GM18907 (cell line): ENCODE measurements at regions not wholly inside any gene's neighbourhood (a gene's known extent, or its start where the extent isn't known, plus 50 kb on each side); places are given as distances from the start of the nearest gene placed in this dataset.
"Not testable (repeated sequence)": the region's sequence is repeated elsewhere in the genome, so short reads cannot be mapped to it uniquely, and the experiment has no call there.

Experiments
- ATAC-seq: cut with Tn5 transposase; IDR thresholded peaks from one replicate; pipeline ENCODE4 v1.9.1; 2021; ENCODE audit warnings: mild to moderate bottlenecking, moderate library complexity; ENCODE audit not compliant: unreplicated experiment

DNA sequence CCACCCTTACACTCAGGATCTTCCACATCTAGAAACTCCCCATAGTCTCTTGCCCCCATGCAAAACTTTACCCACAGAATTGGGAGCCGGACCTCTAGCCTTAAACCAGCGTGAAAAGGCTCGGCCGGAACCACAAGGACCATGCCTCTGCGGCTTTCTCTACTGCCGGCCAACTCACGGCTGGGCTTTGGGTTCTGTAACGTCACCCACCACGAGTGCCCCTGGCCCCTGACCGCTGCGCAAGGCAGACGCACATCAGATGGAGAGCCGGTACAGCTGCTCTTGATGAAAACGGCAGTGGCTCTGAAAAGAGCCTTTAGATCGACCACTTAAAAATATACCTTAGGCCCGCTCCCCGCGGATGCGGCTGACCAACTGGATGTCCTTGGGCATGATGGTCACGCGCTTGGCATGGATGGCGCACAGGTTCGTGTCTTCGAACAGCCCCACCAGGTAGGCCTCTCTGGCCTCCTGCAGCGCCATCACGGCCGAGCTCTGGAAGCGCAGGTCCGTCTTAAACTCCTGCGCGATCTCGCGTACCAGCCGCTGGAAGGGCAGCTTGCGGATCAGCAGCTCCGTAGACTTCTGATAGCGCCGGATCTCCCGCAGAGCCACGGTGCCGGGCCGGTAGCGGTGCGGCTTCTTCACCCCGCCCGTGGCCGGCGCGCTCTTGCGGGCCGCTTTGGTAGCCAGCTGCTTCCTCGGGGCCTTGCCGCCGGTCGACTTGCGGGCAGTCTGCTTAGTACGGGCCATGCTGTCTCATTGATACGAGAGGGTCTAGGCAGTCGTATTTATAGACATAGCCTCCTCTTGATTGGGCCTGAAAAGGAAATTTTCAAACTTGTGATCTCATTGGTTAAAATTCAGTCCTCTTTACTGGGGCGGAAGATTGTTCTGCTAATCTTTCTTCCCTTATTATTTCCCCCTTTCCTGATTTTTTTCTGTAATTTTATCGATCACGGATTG, 66.3 kb downstream of the FAM72C start:
- not testable (repeated sequence) for ATAC-seq

DNA sequence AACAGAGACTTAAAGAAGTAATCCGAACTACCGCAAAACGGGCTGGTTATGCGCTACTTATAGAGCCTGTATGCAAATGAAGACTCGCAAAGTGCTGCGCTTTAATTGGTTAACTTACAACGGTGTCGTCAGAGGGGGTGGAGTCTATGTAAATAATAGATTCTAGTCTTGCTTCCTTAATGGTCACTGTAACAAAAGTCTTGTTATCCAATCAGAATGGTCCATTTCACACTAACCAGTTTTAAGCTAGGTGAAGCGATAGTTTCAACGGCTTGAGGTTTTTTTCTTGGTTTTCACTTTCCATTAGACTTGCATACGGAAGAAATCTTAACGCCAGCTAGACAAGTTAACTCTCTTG, 67.2 kb downstream of the FAM72C start:
- ATAC-seq = not testable (repeated sequence)

DNA sequence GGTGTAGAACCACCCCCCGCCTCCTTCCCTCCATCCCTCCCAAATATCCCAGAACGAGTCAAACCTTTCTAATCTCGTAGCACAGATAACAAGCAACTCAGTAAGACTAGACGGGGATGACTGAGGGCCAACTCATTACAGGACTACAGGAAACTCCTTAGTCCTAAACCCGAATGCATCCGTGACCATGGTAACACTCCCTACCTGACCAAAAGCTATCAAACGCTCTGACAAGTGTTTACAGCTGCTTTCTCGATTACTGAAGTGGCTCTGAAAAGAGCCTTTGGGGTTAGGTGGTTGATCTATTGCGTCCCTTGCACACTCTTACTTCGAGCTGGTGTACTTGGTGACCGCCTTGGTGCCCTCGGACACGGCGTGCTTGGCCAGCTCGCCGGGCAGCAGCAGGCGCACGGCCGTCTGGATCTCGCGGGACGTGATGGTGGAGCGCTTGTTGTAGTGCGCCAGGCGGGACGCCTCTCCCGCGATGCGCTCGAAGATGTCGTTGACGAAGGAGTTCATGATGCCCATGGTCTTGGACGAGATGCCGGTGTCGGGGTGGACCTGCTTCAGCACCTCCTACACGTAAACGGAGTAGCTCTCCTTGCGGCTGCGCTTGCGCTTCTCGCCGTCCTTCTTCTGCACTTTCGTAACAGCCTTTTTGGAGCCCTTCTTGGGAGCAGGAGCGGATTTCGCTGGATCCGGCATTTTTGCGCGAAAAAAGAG, 67.7 kb downstream of the FAM72C start:
- ATAC-seq = peak; percentile 42

DNA sequence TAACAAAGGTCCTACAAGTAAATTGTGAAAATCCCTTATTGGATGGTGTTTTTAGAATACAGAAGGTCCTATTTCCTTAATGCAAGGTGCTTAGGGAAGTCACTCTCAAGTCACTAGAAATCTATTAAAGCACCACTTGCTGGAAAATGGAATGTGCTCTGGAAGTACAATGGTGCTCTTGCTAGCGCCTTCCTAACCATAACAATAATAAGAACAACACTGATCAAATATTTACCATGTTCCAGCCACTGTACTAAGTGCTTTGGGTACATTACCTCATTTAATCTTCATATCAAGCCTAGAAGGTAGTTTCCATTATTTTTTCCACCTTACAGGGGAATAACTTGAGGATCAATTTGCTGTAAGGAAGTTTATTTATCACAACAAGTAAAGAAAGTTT, 75.4 kb downstream of the FAM72C start:
- ATAC-seq = not testable (repeated sequence)

DNA sequence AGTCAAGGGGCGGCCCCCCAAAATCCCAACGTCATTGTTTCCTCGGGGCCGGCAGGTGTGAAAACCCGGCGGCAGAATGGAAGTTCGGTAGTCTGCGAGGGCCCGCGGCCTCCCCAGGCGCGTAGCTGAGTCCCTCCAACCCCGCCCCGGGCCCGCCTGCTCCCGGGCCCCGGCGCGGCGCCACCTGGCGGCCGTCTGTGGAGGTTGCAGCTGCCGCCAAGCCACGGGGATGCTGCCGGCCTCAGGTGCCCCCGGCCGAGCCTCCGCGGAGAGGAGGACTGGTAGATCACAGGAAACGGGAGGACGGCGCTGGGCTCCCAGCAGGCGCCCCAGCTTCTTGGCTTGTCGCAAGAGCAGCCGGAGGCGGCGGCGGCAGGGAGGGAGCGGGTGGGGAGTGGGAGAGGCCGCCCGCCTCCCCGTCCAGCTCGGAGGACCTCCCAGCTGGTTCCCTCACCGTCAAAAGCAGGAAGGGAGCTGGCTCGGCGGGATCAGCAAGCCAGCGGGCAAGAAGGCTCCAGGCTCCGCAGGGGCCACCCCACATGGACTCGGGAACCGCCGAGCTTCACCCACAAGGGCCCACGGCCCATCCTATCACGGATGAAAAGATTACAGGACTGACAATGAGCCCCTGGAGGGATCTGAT, 86.7 kb downstream of the FAM72C start:
- peak; percentile 95 for ATAC-seq

DNA sequence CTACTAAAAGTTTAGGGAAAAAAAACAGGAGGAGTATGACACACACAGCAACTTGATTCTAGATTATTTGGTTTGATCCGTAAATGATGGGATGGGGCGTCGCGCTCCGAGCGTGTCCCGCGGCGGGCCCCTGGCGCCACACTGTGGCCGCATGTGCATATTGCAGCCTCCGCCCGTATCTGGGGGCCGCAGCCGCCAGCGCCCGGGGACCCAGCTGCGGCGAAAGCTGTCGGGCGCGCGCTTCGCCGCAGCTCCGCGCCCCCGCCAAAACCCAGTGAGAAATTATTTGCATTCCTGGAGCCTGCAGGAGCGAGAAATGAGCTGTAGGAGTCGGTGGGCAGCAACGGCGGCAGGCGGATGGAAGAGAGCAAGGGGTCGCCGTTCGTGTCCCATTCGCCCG, 87.3 kb downstream of the FAM72C start:
- peak; percentile 92 for ATAC-seq

DNA sequence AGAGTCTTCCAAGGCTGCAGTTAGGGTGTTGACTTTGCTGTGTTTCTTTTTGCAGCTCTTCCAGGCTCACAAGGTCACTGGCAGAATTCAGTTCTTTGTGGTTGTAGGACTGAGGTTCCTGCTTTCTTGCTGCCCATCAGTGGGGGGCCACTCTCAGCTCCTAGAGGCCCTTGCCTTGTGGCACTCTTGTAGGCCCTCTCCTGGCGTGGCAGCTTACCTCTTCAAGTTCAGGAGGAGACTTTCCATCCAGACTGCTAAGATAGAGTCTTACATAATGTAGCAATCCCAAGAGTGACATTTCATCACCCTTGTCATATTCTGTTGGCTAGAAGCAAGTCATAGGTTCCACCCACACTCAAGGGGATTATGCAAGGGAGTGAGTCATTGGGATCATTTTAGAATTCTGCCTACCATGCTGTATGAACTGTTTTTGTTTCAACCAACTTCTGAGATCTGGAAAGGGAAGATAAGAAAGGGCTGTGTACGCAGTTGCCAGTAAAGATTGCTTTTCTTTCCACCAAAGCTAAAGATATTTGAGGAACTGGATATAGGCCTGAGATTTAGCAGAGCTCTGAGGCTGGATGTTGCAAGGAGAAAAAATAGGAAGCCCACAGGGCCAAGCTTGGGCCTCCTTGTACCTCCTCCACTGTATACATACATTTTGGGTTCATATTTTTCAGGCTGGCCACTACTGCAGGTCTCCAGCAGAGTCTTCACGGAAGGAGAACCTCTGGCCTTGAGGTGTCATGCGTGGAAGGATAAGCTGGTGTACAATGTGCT, 91.8 kb downstream of the FAM72C start:
- ATAC-seq = not testable (repeated sequence)

DNA sequence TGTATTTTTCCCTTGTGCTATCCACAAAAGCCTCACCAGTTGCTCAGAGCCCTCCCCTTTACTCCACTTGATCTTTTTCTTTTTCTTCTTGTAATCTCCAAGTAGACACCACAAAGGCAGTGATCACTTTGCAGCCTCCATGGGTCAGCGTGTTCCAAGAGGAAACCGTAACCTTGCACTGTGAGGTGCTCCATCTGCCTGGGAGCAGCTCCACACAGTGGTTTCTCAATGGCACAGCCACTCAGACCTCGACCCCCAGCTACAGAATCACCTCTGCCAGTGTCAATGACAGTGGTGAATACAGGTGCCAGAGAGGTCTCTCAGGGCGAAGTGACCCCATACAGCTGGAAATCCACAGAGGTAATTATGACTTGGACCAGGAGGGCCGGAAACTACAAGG, 95.8 kb downstream of the FAM72C start:
- ATAC-seq = not testable (repeated sequence)

DNA sequence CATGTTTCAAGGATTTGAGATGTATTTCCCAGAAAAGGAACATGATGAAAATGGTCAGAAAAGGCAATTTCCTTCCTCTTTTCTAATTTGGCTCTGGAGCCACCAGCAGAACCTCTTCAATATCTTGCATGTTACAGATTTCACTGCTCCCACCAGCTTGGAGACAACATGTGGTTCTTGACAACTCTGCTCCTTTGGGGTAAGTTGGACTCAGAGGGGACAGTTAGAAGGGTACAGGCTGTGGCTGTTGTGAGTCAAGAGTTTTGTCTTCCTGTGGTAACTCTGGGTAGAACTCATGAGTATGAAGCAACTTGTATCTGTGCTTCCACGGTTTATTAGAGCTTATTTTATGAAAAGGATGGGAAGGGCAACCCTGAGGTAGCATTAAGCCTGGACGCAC, 97.2 kb downstream of the FAM72C start:
- not testable (repeated sequence) for ATAC-seq

DNA sequence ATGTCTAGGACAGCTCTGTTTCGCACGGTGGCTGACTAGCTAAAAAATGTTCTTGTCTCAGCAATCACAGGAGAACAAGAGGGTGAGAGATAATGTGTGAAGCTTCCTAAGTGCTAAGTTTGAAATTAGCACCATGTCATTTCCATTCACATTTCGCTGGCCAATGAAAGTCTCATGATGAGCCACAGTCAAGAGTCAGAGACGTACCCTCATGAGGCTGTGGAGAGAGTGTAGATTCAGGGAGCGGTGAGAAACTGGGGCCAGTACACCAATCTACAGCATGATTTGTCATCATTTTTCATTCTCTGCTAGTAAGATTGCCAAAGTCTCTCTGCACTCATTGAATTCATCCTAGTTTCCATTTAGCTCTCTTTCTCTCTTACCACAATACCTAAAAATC, 98.1 kb downstream of the FAM72C start:
- not testable (repeated sequence) for ATAC-seq

DNA sequence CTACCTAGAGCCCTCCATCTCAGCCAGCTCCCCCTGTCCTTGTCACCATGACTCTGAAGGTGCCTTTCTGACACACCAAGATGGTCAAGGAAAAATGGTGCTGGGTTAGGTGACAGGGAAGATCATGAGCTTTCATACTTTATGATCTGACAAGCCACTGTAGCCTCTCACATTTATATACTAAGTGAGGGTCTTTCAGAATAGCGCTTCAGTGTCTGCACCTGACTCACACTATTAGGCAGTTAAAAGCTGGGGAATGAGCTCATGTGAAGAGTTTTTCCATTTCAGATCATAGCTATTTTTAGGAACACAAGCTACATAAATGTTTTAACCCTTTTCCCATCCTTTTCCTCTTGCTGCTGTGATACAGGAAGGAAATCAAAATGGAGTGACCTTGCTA, 101.4 kb downstream of the FAM72C start:
- not testable (repeated sequence) for ATAC-seq

DNA sequence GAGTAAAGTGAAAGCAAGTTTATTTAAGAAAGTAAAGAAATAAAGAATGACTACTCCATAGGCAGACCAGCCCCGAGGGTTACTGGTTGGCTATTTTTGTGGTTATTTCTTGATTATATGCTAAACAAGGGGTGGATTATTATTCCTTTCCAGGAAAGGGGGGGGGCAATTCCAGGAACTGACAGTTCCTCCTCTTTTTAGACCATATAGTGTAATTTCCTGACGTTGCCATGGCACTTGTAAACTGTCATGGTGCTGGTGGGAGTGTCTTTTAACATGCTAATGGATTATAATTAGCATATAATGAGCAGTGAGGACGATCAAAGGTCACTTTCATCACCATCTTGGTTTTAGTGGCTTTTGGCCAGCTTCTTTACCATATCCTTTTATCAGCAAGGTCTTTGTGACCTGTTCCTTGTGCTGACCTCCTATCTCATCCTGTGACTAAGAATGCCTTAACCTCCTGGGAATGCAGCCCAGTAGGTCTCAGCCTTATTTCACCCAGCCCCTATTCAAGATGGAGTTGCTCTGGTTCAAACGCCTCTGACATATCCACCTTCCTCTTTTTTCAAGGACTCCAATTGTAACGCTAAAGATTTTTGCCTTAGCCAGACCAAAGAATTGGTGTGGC, 104.1 kb downstream of the FAM72C start:
- not testable (repeated sequence) for ATAC-seq

DNA sequence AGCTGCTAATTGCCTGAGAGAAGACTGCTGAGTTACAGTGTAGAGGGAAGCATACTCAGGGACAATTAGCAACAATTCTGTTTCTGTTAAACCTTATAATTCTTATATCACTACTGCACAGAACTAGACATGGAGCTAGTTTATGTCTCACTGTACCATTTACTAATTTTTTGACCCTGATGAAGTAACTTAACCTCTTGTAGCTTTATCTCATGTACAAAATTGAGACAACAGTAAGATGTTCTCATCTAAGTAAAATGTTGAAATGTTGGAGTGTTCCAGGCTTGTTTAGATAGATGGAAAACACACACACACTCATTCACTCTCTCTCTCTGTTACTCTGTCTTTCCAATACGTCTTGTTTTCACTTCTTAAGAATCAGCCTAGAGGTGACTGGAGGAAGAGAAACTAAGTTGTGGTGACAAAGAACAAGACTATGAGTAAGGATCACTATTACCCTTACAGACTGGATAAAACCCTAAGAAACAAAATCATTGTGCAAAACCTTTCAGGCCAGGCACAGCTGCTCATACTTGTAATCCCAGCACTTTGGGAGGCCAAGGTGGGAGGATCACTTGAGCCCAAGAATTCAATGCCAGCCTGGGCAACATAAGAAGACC, 107.8 kb downstream of the FAM72C start:
- peak; percentile 86 for ATAC-seq

DNA sequence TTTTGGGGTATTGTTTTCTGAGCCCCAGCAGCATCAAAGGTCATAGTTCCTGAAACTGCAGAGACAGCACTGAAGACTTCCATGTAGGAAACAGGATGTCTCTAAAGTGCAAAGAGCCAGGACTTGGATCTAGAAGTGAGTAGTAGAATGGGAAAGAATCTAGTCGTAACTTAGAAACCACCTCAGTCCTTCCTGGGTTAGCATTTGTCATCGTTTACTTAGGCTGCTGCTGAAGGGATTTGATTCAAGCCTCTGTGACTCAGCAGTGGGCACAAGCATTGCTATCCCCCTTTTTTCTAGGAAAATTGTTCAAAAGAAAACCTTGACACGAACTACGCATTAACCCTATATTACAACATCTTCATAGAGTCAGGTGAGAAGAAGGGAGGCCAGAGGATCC, 109.1 kb downstream of the FAM72C start:
- ATAC-seq = not testable (repeated sequence)

DNA sequence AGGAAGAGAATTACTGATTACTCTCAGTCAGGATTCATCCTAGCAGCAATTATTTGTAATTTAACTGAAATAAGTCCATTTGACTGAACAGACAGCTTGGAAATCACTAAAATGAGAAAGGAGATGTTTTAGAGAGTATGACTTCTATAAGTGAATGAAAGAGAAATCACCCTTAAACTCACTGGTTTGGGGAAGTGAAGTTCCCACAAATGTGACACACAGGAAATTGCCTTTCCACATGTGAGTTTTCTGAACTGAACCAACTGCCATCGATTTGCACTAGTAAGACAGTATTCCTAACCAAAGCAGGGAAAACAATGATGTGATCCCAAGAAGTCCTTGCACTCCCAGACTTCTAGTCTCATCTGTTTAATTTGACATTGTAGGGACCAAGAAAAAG, 110.5 kb downstream of the FAM72C start:
- ATAC-seq = not testable (repeated sequence)

DNA sequence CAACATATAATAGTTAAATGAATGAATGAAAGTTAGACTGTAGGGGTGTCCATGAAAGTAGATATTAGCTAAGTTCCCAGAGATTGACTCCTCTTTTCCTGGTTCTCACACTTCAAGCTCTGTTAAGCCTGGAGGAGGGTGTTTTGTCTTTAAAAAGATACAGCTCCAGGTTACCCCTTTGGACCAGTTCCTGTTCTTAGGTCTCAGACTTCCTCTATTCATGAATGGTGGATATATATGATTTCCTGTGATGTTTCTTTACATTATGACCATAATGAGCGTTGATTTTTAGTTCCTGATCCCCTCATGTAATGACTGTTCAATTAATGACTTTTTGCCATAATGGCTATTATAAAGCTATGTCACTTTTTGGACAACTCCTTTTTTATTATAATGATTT, 115.9 kb downstream of the FAM72C start:
- ATAC-seq = not testable (repeated sequence)

DNA sequence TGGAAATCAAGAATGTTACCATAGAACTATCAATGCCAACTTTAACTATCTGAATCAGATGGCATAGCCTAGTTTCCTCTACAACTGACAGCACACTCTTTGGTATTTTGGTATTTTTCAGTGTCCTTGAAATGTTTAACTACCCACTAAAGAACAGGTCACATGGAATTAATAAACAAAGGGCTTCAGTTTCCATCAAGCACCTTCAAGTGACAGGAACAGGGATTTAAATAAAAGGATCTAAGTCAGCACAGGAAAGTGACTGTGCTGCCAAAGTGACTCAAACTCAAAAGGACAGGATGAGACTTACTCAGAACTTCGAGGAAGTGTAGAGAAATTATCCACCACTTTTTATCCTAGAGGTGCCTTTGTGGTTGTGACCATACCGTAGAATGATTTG, 117.7 kb downstream of the FAM72C start:
- ATAC-seq = not testable (repeated sequence)

DNA sequence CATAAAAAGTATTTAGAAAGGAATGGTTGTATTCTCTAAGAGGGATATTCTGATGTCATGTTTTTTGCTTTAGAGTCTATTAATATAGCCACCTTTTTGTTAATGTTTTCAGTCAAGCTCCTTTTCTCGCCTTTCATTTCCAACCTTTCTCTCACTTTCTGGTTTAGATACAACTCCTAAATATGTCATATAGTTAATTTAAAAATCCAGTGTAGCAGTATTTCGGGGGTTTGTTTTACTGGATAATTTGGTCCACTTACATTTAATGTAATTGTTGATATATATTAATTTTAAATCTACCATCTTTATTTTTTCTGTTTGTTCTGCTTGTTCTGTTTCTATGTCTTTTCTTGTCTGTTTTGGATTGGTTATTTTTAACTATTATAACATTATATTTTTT, 121.1 kb downstream of the FAM72C start:
- ATAC-seq = not testable (repeated sequence)

DNA sequence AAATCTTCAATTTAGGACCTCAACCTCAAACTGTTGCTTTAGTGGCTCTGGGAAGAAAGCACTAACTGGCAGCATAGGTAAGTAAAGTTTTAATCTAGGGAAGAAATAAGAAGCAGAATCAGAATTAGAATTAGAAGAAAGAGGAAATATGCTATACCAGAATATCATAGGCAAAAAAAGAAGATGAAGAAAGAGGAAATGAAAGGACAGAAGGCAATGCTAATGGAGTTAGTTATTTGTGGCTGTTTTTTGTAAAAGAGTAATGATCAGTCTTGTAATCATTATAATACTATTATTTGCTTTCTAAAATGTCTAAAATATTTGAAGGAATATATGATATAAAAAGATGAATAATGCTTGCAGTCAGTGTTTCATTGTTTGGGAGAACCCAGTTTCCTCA, 122.9 kb downstream of the FAM72C start:
- not testable (repeated sequence) for ATAC-seq

DNA sequence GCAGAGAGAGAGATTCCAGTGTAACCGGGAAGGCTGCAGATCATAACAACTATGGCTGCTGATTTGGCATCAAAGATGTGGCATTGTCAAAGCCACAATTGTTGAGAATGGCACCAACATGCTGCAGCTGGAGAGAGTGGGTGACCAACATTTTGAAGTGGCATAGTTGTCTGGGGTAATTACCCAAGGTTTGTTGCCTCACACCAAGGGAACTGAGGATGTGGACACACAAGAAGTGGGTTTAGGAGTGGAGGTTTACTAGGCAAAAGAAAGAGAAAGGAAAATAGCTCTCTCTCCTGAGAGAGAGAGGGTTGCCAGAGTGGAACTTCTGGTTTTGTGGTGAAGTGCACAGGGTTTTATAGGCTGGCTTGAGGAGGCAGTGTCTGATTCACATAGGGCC, 126.6 kb downstream of the FAM72C start:
- ATAC-seq = not testable (repeated sequence)
